MM.1S (cell line): ENCODE measurements at regions not wholly inside any gene's neighbourhood (a gene's known extent, or its start where the extent isn't known, plus 50 kb on each side); places are given as distances from the start of the nearest gene placed in this dataset.
"Not testable (repeated sequence)": the region's sequence is repeated elsewhere in the genome, so short reads cannot be mapped to it uniquely, and the experiment has no call there.

ENCODE experiments used
- DNase-seq: peaks from one replicate; pipeline ENCODE4 v3.0.0-alpha.2; 2015
- H2AFZ ChIP-seq: fragments of 300-600 bp; sonication (generic); 2 replicates; pipeline ENCODE4 v1.6.0; 2016; ENCODE audit warnings: antibody characterized with exemption, low read length
- H3F3A ChIP-seq: fragments of 300-600 bp; sonication (generic); 2 replicates; pipeline ENCODE4 v1.6.1; 2016; ENCODE audit warnings: mild to moderate bottlenecking, antibody characterized with exemption, low read length, moderate library complexity, mixed read lengths; ENCODE audit not compliant: insufficient read depth
- H3K27ac ChIP-seq: fragments of 300-600 bp; sonication (generic); 2 replicates; pipeline ENCODE4 v1.5.1; 2016; ENCODE audit warnings: mild to moderate bottlenecking, low read length
- H3K27me3 ChIP-seq: fragments of 300-600 bp; sonication (generic); replicated peaks from 2 replicates; pipeline ENCODE4 v1.6.0; 2016; ENCODE audit warnings: low read length; ENCODE audit not compliant: insufficient read depth
- H3K36me3 ChIP-seq: fragments of 300-600 bp; sonication (generic); replicated peaks from 2 replicates; pipeline ENCODE4 v1.6.1; 2016; ENCODE audit warnings: mild to moderate bottlenecking, low read length, mixed read lengths; ENCODE audit not compliant: insufficient read depth
- H3K4me1 ChIP-seq: fragments of 300-600 bp; sonication (generic); 2 replicates; pipeline ENCODE4 v1.6.1; 2016; ENCODE audit warnings: low read length, mixed read lengths
- H3K4me2 ChIP-seq: fragments of 300-600 bp; sonication (generic); 2 replicates; pipeline ENCODE4 v1.6.0; 2016; ENCODE audit warnings: low read depth, low read length
- H3K4me3 ChIP-seq: fragments of 300-600 bp; sonication (generic); 2 replicates; pipeline ENCODE4 v1.5.1; 2016; ENCODE audit warnings: low read length, mixed read lengths
- H3K79me2 ChIP-seq: fragments of 300-600 bp; sonication (generic); 2 replicates; pipeline ENCODE4 v1.6.1; 2016; ENCODE audit warnings: mixed run types, low read length, mixed read lengths
- H3K9ac ChIP-seq: fragments of 300-600 bp; sonication (generic); 2 replicates; pipeline ENCODE4 v1.6.1; 2016; ENCODE audit warnings: low read length, mixed read lengths
- H3K9me2 ChIP-seq: fragments of 300-600 bp; sonication (generic); replicated peaks from 2 replicates; pipeline ENCODE4 v1.6.1; 2016; ENCODE audit warnings: mild to moderate bottlenecking, low read length, mixed read lengths; ENCODE audit not compliant: insufficient read depth
- H3K9me3 ChIP-seq: fragments of 300-600 bp; sonication (generic); replicated peaks from 2 replicates; pipeline ENCODE4 v1.6.1; 2016; ENCODE audit warnings: mild to moderate bottlenecking, low read length, mixed read lengths; ENCODE audit not compliant: insufficient read depth
- H4K20me1 ChIP-seq: fragments of 300-600 bp; sonication (generic); 2 replicates; pipeline ENCODE4 v1.6.1; 2016; ENCODE audit warnings: mild to moderate bottlenecking, low read length, moderate library complexity, mixed read lengths; ENCODE audit not compliant: insufficient read depth
- EZH2 ChIP-seq: fragments of 300-600 bp; sonication (generic); optimal IDR thresholded peaks from 2 replicates; pipeline ENCODE3; 2017; ENCODE audit warnings: low read depth, mild to moderate bottlenecking, antibody characterized with exemption, low read length, mixed read lengths
- EZH2phosphoT487 ChIP-seq: fragments of 300-600 bp; sonication (generic); IDR thresholded peaks from 2 replicates; pipeline ENCODE4 v1.6.1; 2018; ENCODE audit warnings: antibody characterized with exemption, low read length
- TF ChIP-seq, protein P1 (sequence below): fragments of 300-600 bp; sonication (generic); IDR thresholded peaks from 2 replicates; pipeline ENCODE4 v1.5.1; 2016; ENCODE audit warnings: antibody characterized with exemption, low read length, mixed read lengths

DNA sequence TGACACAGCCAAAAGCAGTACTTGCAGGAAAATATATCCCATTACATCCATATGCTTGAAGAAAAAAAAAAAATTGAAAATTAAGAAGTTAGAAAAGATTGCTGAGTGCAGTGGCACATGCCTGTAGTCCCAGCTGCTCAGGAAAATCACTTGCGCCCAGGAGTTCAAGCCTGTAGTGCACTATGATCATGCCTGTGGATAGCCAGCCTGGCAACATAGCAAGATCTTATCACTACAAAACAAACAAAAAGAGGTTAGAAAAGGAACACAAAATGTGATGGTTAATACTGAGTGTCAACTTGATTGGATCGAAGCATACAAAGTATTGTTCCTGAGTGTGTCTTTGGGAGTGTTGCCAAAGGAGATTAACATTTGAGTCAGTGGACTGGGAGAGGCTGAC, 361.9 kb downstream of the NYAP2 start:
- DNase-seq, result no peak
- no peak overlapping the region for H2AFZ ChIP-seq
- no peaks in the 10 kb centered on the region for H3F3A ChIP-seq
- H3K4me2 ChIP-seq, result no peak overlapping the region
- no peak overlapping the region for H3K27ac ChIP-seq
- H3K27me3 ChIP-seq, result no peaks in the 10 kb centered on the region
- no peaks in the 10 kb centered on the region for H3K79me2 ChIP-seq
- H3K9ac ChIP-seq, result no peak overlapping the region
- TF ChIP-seq EZH2phosphoT487 (no peak), EZH2 (no peak)
- TF ChIP-seq, protein P1, sequence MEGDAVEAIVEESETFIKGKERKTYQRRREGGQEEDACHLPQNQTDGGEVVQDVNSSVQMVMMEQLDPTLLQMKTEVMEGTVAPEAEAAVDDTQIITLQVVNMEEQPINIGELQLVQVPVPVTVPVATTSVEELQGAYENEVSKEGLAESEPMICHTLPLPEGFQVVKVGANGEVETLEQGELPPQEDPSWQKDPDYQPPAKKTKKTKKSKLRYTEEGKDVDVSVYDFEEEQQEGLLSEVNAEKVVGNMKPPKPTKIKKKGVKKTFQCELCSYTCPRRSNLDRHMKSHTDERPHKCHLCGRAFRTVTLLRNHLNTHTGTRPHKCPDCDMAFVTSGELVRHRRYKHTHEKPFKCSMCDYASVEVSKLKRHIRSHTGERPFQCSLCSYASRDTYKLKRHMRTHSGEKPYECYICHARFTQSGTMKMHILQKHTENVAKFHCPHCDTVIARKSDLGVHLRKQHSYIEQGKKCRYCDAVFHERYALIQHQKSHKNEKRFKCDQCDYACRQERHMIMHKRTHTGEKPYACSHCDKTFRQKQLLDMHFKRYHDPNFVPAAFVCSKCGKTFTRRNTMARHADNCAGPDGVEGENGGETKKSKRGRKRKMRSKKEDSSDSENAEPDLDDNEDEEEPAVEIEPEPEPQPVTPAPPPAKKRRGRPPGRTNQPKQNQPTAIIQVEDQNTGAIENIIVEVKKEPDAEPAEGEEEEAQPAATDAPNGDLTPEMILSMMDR, result no peak
- no peaks in the 10 kb centered on the region for H3K9me3 ChIP-seq
- no peaks in the 10 kb centered on the region for H4K20me1 ChIP-seq
- peaks cover 4% of the 10 kb centered on the region; the same call in 1 of the 2 replicates for H3K4me1 ChIP-seq
- no peaks in the 10 kb centered on the region for H3K36me3 ChIP-seq
- no peaks in the 10 kb centered on the region for H3K9me2 ChIP-seq
- no peak overlapping the region for H3K4me3 ChIP-seq

DNA sequence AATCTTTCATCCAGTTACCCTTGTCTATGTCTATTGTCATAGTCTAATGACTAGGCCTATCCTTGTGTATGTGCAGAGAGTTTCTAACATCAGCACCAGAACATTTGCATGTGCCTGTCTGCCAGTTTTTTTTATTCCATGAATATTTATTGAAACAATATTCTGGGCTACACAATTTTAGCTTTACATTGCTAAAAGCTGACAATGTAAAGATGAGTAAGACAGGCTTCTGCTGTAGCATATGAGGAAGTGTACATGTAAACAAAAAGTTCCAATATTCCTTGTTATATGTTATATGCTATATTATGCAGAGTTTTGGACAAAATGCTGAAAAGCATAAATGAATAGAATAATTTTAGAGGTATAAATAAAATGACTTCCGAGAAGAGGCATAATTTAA, 357.7 kb downstream of the NYAP2 start:
- Histone ChIP-seq H3K27ac (no peak overlapping the region), H3K27me3 (no peaks in the 10 kb centered on the region), H3K4me2 (no peak overlapping the region), H2AFZ (no peak overlapping the region), H3K9ac (no peak overlapping the region), H3K79me2 (no peaks in the 10 kb centered on the region), H3K9me2 (no peaks in the 10 kb centered on the region), H3K36me3 (no peaks in the 10 kb centered on the region), H3K4me1 (peaks cover 11% of the 10 kb centered on the region), H4K20me1 (no peaks in the 10 kb centered on the region), H3F3A (no peaks in the 10 kb centered on the region), H3K4me3 (no peak overlapping the region), H3K9me3 (no peaks in the 10 kb centered on the region)
- no peak for TF ChIP-seq EZH2
- TF ChIP-seq EZH2phosphoT487, result no peak
- no peak for DNase-seq

DNA sequence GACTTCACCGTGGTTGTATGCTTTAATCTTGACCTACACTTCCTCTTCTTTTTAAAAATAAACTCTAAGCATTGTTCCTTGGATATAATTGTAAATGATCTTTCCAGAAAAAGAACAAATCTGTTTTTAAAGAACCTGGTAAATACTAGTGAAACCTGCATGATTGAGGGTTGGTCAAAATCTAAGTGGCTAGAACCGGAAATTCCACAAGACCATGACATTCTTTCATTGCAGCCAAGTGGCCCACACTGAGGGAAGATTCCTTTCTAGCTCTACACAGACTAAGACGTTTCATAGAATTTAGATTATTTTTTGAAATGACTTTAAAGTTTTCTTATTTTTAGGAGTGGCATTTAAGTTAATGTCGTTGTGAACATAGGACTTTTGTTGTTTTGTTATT, 356.7 kb downstream of the NYAP2 start:
- no peak overlapping the region for H3K4me3 ChIP-seq
- DNase-seq, result peak; percentile 61
- no peaks in the 10 kb centered on the region for H3F3A ChIP-seq
- TF ChIP-seq EZH2phosphoT487, result no peak
- TF ChIP-seq EZH2, result no peak
- TF ChIP-seq, protein P1, result no peak
- no peaks in the 10 kb centered on the region for H3K9me3 ChIP-seq
- H3K4me1 ChIP-seq, result peaks cover 11% of the 10 kb centered on the region
- H3K4me2 ChIP-seq, result peak overlapping the region; percentile 18; the same call in 1 of the 2 replicates
- no peaks in the 10 kb centered on the region for H3K27me3 ChIP-seq
- H4K20me1 ChIP-seq, result no peaks in the 10 kb centered on the region
- H3K9me2 ChIP-seq, result no peaks in the 10 kb centered on the region
- no peak overlapping the region for H2AFZ ChIP-seq
- H3K79me2 ChIP-seq, result no peaks in the 10 kb centered on the region
- H3K36me3 ChIP-seq, result no peaks in the 10 kb centered on the region
- no peak overlapping the region for H3K27ac ChIP-seq
- H3K9ac ChIP-seq, result no peak overlapping the region

DNA sequence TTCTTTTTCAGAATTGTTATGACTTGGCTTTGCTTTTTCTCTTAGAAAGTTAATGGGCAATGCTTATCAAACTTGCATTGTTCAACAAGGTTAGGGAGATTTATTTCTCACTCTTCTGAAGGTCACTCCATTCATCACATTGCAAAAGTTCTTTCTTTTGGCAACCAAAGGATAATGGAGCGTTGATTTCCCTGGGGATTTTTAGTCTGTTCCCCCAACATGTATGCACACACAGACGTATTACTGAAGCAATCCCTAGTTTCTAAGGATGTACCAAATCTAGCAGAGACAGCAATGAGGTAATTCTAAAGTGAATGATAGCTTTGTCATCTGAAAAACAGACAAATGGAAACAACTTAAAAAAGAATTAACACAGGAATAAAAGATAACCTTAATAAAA, 349.1 kb downstream of the NYAP2 start:
- no peak for DNase-seq
- no peaks in the 10 kb centered on the region for H3F3A ChIP-seq
- no peak for TF ChIP-seq EZH2
- TF ChIP-seq EZH2phosphoT487, result no peak
- TF ChIP-seq, protein P1, result no peak
- H3K27ac ChIP-seq, result no peak overlapping the region
- no peaks in the 10 kb centered on the region for H3K36me3 ChIP-seq
- H3K4me1 ChIP-seq, result no peaks in the 10 kb centered on the region
- H3K4me3 ChIP-seq, result no peak overlapping the region
- no peak overlapping the region for H2AFZ ChIP-seq
- H3K9me3 ChIP-seq, result no peaks in the 10 kb centered on the region
- no peaks in the 10 kb centered on the region for H3K27me3 ChIP-seq
- H3K9me2 ChIP-seq, result no peaks in the 10 kb centered on the region
- H3K9ac ChIP-seq, result no peak overlapping the region
- no peak overlapping the region for H3K4me2 ChIP-seq
- no peaks in the 10 kb centered on the region for H3K79me2 ChIP-seq
- no peaks in the 10 kb centered on the region for H4K20me1 ChIP-seq

DNA sequence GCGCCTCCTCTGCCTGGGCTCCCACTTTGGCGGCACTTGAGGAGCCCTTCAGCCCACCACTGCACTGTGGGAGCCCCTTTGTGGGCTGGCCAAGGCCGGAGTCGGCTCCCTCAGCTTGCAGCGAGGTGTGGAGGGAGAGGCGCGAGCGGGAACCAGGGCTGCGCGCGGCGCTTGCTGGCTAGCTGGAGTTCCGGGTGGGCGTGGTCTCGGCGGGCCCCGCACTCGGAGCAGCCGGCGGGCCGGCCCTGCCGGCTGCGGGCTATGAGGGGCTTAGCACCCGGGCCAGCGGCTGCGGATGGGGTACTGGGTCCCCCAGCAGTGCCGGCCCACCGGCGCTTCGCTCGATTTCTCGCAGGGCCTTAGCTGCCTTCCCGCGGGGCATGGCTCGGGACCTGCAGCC, 344.5 kb downstream of the NYAP2 start:
- not testable (repeated sequence) for H2AFZ ChIP-seq, H3K9me2 ChIP-seq, H3K4me3 ChIP-seq, H3K27ac ChIP-seq, H3K4me1 ChIP-seq, H3K27me3 ChIP-seq, H3K36me3 ChIP-seq, H3K79me2 ChIP-seq, DNase-seq, H3K9me3 ChIP-seq, H3K4me2 ChIP-seq, H3F3A ChIP-seq, H4K20me1 ChIP-seq, H3K9ac ChIP-seq
